GM12878 (cell line): ENCODE measurements at regions not wholly inside any gene's neighbourhood (a gene's known extent, or its start where the extent isn't known, plus 50 kb on each side); places are given as distances from the start of the nearest gene placed in this dataset.

Source experiments
- CREB1 ChIP-seq: IDR thresholded peaks from 2 replicates; pipeline ENCODE4 v1.6.1; 2012; ENCODE audit warnings: low read depth, mild to moderate bottlenecking, inconsistent platforms
- ETV6 ChIP-seq, 2 experiments: fragments of 450-650 bp in 1 of 2; IDR thresholded peaks in 1 of 2; conservative IDR thresholded peaks in 1 of 2; 2 replicates each; pipeline ENCODE4 v1.6.1; 2014; ENCODE audit warnings: antibody characterized with exemption in 1 of 2, borderline replicate concordance in 1 of 2, low read depth in 1 of 2, mild to moderate bottlenecking in 1 of 2, moderate library complexity in 1 of 2
- NBN ChIP-seq: fragments of 450-650 bp; IDR thresholded peaks from 2 replicates; pipeline ENCODE4 v1.6.1; 2016
- RAD51 ChIP-seq: fragments of 450-650 bp; IDR thresholded peaks from 2 replicates; pipeline ENCODE4 v1.6.1; 2016; ENCODE audit warnings: moderate library complexity, mild to moderate bottlenecking, inconsistent platforms
- RB1 ChIP-seq: fragments of 450-650 bp; formaldehyde crosslinking; IDR thresholded peaks from 2 replicates; pipeline ENCODE4 v1.6.1; 2017; ENCODE audit warnings: mild to moderate bottlenecking, borderline replicate concordance
- SIN3A ChIP-seq: IDR thresholded peaks from 2 replicates; pipeline ENCODE4 v1.6.1; 2012; ENCODE audit warnings: low read depth, low read length, improper control_type of control experiment
- TAF1 ChIP-seq: IDR thresholded peaks from 2 replicates; pipeline ENCODE4 v1.6.1; 2011; ENCODE audit warnings: mild to moderate bottlenecking, low read depth, low read length, borderline replicate concordance
- TCF12 ChIP-seq: IDR thresholded peaks from 2 replicates; pipeline ENCODE4 v1.6.1; 2011; ENCODE audit warnings: low read depth, mild to moderate bottlenecking, low read length
- TF ChIP-seq, protein P1 (sequence below), 3 experiments: IDR thresholded peaks in 2 of 3; conservative IDR thresholded peaks in 1 of 3; 2 replicates each; pipeline ENCODE4 v1.5.1; 2011; ENCODE audit warnings: low read depth in 3 of 3, low read length in 3 of 3, mild to moderate bottlenecking in 3 of 3, control low read depth in 2 of 3, moderate library complexity in 2 of 3, inconsistent platforms in 1 of 3, mixed read lengths in 1 of 3; ENCODE audit not compliant: control insufficient read depth in 2 of 3, insufficient read depth in 1 of 3; ENCODE audit errors: extremely low read depth in 1 of 3
- TF ChIP-seq, protein P2 (sequence below): IDR thresholded peaks from 2 replicates; pipeline ENCODE4 v1.6.1; 2012; ENCODE audit warnings: low read depth, low read length, improper control_type of control experiment
- TF ChIP-seq, protein P3 (sequence below): fragments of 450-650 bp; IDR thresholded peaks from 2 replicates; pipeline ENCODE4 v1.6.1; 2016; ENCODE audit warnings: mild to moderate bottlenecking

DNA sequence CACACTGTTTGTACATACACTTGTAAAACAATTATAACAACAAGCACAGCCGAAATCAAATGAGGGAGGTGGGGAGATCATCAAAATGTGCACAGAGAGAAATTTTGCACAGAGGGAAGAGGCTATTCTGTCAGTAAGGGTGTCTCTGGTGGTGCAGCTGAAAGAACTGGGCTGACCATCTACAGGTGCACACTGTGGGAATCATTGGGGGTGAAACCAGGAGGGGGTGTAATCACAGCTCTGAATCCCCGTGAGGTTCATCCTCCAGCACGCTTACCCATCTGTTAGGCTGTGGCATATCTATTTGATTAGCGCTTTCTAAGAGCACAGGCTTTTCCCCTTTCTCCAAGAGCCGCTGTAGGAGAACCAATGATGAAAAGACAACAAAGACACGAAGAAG, 389.9 kb upstream of the CDH20 start:
- TF ChIP-seq, protein P1, sequence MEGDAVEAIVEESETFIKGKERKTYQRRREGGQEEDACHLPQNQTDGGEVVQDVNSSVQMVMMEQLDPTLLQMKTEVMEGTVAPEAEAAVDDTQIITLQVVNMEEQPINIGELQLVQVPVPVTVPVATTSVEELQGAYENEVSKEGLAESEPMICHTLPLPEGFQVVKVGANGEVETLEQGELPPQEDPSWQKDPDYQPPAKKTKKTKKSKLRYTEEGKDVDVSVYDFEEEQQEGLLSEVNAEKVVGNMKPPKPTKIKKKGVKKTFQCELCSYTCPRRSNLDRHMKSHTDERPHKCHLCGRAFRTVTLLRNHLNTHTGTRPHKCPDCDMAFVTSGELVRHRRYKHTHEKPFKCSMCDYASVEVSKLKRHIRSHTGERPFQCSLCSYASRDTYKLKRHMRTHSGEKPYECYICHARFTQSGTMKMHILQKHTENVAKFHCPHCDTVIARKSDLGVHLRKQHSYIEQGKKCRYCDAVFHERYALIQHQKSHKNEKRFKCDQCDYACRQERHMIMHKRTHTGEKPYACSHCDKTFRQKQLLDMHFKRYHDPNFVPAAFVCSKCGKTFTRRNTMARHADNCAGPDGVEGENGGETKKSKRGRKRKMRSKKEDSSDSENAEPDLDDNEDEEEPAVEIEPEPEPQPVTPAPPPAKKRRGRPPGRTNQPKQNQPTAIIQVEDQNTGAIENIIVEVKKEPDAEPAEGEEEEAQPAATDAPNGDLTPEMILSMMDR (IDR thresholded peaks at IDR 0.05 in 2 of 3, conservative IDR thresholded peaks at IDR 0.05 in 1 of 3; ENCODE audit: control insufficient read depth in 2 of 3, extremely low read depth in 1 of 3, insufficient read depth in 1 of 3, low read depth in 3 of 3, low read length in 3 of 3): no peak
- TF ChIP-seq RAD51: no peak
- no peak for TF ChIP-seq RB1
- no peak for TF ChIP-seq SIN3A
- TF ChIP-seq NBN: no peak
- TF ChIP-seq TCF12: no peak
- TF ChIP-seq, protein P2, sequence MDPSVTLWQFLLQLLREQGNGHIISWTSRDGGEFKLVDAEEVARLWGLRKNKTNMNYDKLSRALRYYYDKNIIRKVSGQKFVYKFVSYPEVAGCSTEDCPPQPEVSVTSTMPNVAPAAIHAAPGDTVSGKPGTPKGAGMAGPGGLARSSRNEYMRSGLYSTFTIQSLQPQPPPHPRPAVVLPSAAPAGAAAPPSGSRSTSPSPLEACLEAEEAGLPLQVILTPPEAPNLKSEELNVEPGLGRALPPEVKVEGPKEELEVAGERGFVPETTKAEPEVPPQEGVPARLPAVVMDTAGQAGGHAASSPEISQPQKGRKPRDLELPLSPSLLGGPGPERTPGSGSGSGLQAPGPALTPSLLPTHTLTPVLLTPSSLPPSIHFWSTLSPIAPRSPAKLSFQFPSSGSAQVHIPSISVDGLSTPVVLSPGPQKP: no peak
- no peak for TF ChIP-seq CREB1
- TF ChIP-seq, protein P3, sequence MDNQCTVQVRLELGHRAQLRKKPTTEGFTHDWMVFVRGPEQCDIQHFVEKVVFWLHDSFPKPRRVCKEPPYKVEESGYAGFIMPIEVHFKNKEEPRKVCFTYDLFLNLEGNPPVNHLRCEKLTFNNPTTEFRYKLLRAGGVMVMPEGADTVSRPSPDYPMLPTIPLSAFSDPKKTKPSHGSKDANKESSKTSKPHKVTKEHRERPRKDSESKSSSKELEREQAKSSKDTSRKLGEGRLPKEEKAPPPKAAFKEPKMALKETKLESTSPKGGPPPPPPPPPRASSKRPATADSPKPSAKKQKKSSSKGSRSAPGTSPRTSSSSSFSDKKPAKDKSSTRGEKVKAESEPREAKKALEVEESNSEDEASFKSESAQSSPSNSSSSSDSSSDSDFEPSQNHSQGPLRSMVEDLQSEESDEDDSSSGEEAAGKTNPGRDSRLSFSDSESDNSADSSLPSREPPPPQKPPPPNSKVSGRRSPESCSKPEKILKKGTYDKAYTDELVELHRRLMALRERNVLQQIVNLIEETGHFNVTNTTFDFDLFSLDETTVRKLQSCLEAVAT: no peak
- TF ChIP-seq TAF1: no peak
- no peak for TF ChIP-seq ETV6 (conservative IDR thresholded peaks at IDR 0.05 in 1 of 2, IDR thresholded peaks at IDR 0.05 in 1 of 2; ENCODE audit: borderline replicate concordance in 1 of 2, low read depth in 1 of 2)
